HG03432 (cell line): ENCODE measurements at regions not wholly inside any gene's neighbourhood (a gene's known extent, or its start where the extent isn't known, plus 50 kb on each side); places are given as distances from the start of the nearest gene placed in this dataset.
"Not testable (repeated sequence)": the region's sequence is repeated elsewhere in the genome, so short reads cannot be mapped to it uniquely, and the experiment has no call there.

ENCODE experiments used
- ATAC-seq: cut with Tn5 transposase; IDR thresholded peaks from one replicate; pipeline ENCODE4 v1.9.1; 2021; ENCODE audit warnings: mild to moderate bottlenecking, moderate library complexity; ENCODE audit not compliant: unreplicated experiment

GRCh38 chr13:44853641-44854040 lies 135.6 kb downstream of the NUFIP1 start:
- ATAC-seq = no peak

- ATAC-seq = no peak
Measured at GRCh38 chr13:44848920-44849676, 140.2 kb downstream of the NUFIP1 start.

GRCh38 chr13:44845281-44846058 lies 143.8 kb downstream of the NUFIP1 start:
- not testable (repeated sequence) for ATAC-seq

GRCh38 chr13:44844786-44845185 lies 144.5 kb downstream of the NUFIP1 start:
- no peak for ATAC-seq

GRCh38 chr13:44843403-44843802 lies 145.9 kb downstream of the NUFIP1 start:
- no peak for ATAC-seq

GRCh38 chr13:44842158-44842557 lies 147.1 kb downstream of the NUFIP1 start:
- no peak for ATAC-seq

GRCh38 chr13:44840131-44840530 lies 149.1 kb downstream of the NUFIP1 start:
- no peak for ATAC-seq

- ATAC-seq = no peak
Measured at GRCh38 chr13:44837250-44837649, 152.0 kb downstream of the NUFIP1 start.

GRCh38 chr13:44834404-44834803 lies 154.9 kb downstream of the NUFIP1 start:
- ATAC-seq = no peak

- no peak for ATAC-seq
Measured at GRCh38 chr13:44833626-44834025, 155.6 kb downstream of the NUFIP1 start.

- no peak for ATAC-seq
Measured at GRCh38 chr13:44833139-44833538, 156.1 kb downstream of the NUFIP1 start.

GRCh38 chr13:44826591-44827350 lies 162.5 kb downstream of the NUFIP1 start:
- no peak for ATAC-seq

- no peak for ATAC-seq
Measured at GRCh38 chr13:44825953-44826352, 163.3 kb downstream of the NUFIP1 start.

GRCh38 chr13:44823555-44823954 lies 165.7 kb downstream of the NUFIP1 start:
- ATAC-seq = not testable (repeated sequence)

- ATAC-seq = no peak
Measured at GRCh38 chr13:44822291-44822690, 167.0 kb downstream of the NUFIP1 start.

- no peak for ATAC-seq
Measured at GRCh38 chr13:44819772-44820171, 169.5 kb downstream of the NUFIP1 start.

GRCh38 chr13:44819245-44819644 lies 170.0 kb downstream of the NUFIP1 start:
- ATAC-seq = no peak

- ATAC-seq = no peak
Measured at GRCh38 chr13:44818428-44818827, 170.8 kb downstream of the NUFIP1 start.

- no peak for ATAC-seq
Measured at GRCh38 chr13:44818016-44818415, 171.3 kb downstream of the NUFIP1 start.

GRCh38 chr13:44817131-44817671 lies 172.1 kb downstream of the NUFIP1 start:
- no peak for ATAC-seq

GRCh38 chr13:44816701-44817100 lies 172.6 kb downstream of the NUFIP1 start:
- no peak for ATAC-seq
